KBM-7 (cell line): ENCODE measurements at regions not wholly inside any gene's neighbourhood (a gene's known extent, or its start where the extent isn't known, plus 50 kb on each side); places are given as distances from the start of the nearest gene placed in this dataset.
"Not testable (repeated sequence)": the region's sequence is repeated elsewhere in the genome, so short reads cannot be mapped to it uniquely, and the experiment has no call there.

Experiments
- DNase-seq: peaks from one replicate; pipeline ENCODE4 v3.0.0-alpha.2; 2015
- in situ Hi-C: fragments of 300-500 bp; cut with MboI; formaldehyde crosslinking; loops from 2 replicates; pipeline ENCODE4 v1.14.3; 2020; ENCODE audit warnings: low sequenced_read_pairs, low pct_unique_long_range_greater_than_20kb, mixed read lengths

DNA sequence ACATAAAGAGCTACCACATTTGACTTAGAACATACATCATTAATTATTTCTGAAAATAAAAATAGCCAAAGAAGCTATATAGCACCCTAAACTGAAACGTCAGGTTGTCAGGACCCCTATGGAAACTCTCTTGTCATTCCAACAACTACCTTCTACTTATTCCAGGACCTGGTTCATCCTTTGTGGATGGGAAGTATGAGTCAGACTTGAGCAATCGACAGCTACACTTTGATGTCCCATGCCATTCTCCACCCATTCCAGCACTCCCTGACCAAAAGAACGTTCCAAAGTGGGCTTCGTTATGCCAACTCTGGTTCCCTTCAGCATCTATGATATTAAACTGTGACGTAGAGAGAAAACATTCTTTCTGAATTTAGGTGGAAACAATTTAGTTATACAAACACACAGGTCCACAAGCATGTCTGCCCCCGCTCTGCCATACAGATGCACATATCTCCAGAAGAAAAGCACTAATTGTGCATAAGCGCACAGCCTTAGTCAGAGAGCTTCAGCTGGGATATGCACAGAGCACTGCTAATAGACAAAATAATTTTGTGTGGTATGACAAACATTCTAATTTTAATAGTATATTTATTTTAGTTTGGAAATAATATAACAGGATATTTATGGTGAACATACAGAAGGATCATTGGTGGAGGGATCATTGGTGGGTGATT, 723.1 kb upstream of the B3GALT2 start:
- in situ Hi-C loops, result no loop called here
- DNase-seq, result no peak

GRCh38 chr1:193905288-193906085, 719.1 kb upstream of the B3GALT2 start:
- in situ Hi-C loops, result no loop called here
- DNase-seq, result no peak

- no peak for DNase-seq
- in situ Hi-C loops, result no loop called here
These were observed 705.4 kb upstream of the B3GALT2 start for GRCh38 chr1:193891788-193892187.

DNA sequence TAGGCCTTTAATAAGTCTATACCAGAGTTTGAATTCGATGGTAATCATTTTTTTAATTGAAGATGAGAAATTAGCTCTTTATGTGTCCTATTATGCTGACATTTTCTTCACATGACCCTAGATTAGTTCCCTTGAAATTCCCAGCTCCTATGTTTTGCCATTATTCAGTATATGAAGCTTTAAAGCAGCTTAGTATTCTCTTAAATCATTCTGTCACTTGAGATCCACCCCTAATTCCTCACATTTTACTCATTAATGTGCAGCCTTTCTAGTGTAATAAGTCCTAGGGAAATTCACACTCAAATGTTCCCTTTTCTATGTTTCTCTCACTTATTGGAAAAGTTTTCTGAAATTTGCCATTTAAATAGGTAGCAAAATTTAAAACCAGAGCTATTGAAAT, 704.5 kb upstream of the B3GALT2 start:
- DNase-seq, result no peak
- in situ Hi-C loops, result no loop called here

- no peak for DNase-seq
- in situ Hi-C loops, result no loop called here
These were observed 698.6 kb upstream of the B3GALT2 start for GRCh38 chr1:193884848-193885558.

DNA sequence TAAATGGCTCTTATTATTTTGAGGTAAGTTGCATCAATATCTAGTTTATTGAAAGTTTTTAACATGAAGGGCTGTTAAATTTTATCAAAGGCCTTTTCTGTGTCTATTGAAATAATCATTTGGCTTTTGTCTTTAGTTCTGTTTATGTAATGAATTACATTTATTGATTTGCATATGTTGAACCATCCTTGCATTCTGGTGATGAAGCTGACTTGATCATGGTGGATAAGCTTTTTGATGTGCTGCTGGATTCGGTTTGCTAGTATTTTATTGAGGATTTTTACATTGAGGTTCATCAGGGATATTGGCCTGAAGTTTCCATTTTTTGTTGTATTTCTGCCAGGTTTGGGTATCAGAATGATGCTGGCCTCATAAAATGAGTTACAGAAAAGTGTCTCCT, 691.5 kb upstream of the B3GALT2 start:
- in situ Hi-C loops, DNase-seq: not testable (repeated sequence)

DNA sequence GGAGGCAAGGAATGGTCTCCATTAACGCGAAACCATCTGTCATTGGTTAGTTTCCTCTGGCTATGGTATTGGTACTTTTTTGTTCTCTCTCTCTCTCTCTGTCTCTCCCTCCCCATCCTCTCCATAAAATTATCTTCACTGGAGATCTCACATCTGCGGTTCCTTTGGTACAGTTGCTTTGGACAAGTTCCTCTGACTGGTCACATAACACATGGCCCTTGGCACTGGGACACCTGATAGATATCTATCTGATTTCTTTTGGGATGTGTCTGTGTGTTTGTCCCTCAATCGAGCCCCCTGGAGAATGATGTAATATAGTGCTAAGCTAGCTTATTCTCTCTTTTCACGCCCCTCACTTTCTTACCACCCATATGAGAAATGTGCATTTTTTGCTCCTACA, 682.0 kb upstream of the B3GALT2 start:
- in situ Hi-C loops, result no loop called here
- DNase-seq, result no peak

DNA sequence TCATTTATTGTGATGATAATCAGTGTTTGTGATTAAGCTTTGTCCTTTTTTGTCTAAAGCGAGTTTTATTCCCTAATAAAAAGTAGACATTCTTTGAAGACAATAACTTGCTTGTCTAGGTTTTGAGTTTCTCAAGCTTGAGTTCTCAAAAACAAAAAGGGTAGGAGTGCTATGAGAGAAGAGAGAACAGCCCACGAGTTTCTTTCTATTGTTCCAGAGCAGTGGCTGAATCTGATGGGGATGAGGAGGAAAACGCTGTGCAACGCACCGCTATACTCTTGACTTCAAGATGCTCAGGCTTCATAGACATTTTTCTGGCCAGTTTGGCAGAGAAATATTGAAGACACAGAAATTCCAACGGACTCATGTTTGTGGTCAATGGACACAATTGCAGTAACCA, 669.8 kb upstream of the B3GALT2 start:
- no peak for DNase-seq
- in situ Hi-C loops, result no loop called here

DNA sequence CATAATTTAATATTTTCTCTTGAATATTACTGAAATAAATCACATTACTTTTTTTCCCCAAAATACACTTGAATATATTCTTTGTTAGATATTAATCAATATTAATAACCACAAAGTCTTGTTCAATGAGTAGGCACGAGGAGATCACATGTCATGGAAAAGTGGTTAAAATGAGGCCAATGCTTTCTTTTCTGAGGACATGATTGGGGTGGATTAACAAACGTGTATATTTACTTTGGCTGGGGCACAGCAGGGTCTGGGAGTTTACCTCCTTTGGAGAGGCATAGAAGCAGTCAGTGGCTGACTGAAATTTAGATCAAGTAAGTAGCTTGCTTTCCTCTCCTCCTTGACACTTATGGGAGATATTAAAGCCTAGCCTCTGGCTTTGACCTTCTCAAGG, 664.3 kb upstream of the B3GALT2 start:
- in situ Hi-C loops, result no loop called here
- no peak for DNase-seq

- no peak for DNase-seq
- in situ Hi-C loops, result no loop called here
These were observed 660.6 kb upstream of the B3GALT2 start for GRCh38 chr1:193846876-193847604.

- in situ Hi-C loops, result no loop called here
- DNase-seq, result no peak
These were observed 660.0 kb upstream of the B3GALT2 start for GRCh38 chr1:193846411-193846810.

DNA sequence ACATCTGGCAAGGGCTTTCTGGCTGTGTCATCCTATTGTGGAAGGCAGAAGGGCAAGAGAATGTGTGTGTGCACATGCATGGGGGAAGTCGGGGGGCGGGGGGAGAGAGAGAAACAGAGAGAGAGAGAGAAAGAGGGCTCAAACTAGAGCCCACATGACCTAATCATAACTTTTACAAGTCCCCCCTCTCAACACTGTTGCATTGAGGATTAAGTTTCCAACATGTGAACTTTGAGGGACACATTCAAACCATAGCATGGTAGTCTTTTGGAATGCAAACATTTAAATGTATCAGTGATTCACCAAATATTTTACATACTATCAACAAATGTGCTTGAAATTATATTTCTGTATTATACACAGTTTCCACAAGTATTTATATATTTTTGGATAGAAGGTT, 655.4 kb upstream of the B3GALT2 start:
- in situ Hi-C loops, result no loop called here
- DNase-seq, result no peak

DNA sequence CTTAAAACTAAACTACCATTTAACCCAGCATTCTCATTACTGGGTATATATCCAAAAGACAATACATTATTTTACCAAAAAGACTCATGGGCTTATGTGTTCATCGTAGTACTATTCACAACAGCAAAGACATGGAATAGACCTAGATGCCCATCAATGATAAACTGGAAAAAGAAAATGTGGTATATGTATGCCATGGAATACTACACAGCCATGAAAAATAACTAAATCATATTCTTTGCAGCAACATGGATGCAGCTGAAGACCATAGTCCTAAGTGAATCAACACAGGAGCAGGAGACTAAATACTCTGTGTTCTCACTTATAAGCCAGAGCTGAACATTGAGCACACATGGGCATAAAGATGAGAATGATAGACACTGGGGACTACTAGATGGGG, 645.1 kb upstream of the B3GALT2 start:
- DNase-seq, result no peak
- in situ Hi-C loops, result no loop called here

DNA sequence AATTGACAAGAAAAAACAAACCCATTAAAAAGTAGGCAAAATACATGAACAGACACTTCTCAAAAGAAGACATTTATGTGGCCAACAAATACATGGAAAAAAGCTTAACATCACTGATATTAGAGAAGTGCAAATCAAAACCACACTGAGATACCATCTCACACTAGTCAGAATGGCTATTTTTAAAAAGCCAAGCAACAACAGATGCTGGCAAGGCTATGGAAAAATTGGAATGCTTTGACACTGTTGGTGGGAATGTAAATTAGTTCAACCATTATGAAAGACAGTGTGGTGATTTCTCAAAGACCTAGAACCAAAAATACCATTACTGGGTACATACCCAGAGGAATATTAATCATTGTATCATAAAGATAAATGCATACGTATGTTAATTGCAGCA, 641.1 kb upstream of the B3GALT2 start:
- in situ Hi-C loops, result no loop called here
- DNase-seq, result no peak

DNA sequence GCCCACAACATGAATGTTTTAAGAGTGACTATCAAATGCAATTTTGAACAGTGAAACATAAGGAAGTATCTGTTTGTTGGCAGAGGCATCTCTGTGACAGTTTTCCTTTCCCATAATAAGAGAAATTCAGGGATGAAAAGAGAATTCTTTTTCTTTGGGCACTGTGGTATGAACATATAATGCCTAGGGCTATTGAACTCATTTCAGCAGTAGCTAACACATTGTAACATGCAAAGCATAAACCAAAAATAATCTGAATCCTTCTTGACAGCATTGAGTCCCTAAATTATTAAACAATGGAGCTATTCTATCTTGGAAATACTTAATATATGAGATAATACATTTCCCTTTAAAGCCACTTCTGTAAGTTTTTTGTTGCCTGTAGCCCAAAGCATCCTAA, 633.0 kb upstream of the B3GALT2 start:
- in situ Hi-C loops, result no loop called here

DNA sequence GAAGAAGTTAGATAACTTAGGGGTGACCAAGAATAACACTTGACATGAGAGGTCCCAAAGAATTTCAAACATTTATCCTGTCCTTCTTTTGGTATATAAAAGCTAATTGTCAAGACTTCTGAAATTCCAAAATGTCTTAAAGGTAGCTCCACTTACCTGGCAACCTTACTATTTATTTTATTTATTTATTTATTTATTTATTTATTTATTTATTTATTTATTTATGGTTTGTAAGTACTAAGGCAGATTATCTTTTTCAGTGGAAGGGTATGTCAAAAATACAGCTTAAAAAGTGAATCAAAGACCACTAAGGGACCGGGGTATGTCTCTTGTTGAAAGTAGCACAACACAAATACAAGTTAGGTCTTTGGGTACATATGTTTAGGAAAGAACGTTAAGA, 620.8 kb upstream of the B3GALT2 start:
- DNase-seq, result no peak
- in situ Hi-C loops, result no loop called here

More for the DNA sequence above, 633.0 kb upstream of the B3GALT2 start:
- DNase-seq, result no peak

- no peak for DNase-seq
- in situ Hi-C loops, result no loop called here
These were observed 620.0 kb upstream of the B3GALT2 start for GRCh38 chr1:193806079-193807048.

DNA sequence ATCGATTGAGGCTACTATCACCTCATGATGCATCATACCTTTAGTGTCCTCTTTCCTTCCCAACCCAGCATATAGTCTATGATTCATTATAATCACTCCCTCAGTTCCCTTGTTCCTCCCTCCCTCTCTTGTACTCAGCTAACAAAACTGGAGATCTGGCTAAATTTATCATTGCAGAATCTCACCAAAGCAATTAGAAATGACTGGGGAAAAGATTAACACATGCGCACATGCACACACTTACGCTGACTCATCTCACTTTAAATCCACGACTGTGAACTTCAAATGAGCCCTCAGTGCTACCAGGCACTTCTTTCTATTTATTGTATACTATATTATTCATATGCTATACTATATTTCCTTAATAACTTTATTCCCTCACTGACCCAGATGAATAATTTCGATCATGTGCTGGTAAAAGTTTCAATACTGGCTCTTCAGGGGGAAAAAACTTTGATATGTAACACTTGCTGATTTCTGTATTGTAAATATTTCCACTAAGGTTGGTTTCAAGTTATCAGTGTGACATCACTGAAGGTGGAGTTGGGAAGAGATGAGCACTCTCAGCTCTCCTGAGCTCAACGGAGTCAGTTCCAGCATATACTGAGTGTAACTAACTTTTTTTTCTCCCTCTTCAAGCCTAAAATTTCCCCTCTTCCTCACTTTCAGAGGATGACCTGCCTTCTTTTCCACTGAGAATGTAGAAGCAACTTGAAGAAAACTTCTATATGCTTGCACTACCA, 613.7 kb upstream of the B3GALT2 start:
- in situ Hi-C loops, result no loop called here
- peak; percentile 3 for DNase-seq
